Mucosa of descending colon (tissue), 3 donors: ENCODE measurements at regions not wholly inside any gene's neighbourhood (a gene's known extent, or its start where the extent isn't known, plus 50 kb on each side); places are given as distances from the start of the nearest gene placed in this dataset.

Source experiments
- ATAC-seq: fragments of 200-7000 bp; cut with Tn5 transposase; one replicate; pipeline ENCODE4 v1.9.1; 2020; ENCODE audit warnings: mild to moderate bottlenecking, moderate library complexity
- DNase-seq, 3 donors: peaks; one replicate each; pipeline ENCODE4 v3.0.0-alpha.2; 2020
- H3K36me3 ChIP-seq: fragments of 200-600 bp; one replicate; pipeline ENCODE4 v1.8.0; 2021; ENCODE audit warnings: low read depth, mild to moderate bottlenecking
- H3K4me1 ChIP-seq: fragments of 200-600 bp; one replicate; pipeline ENCODE4 v1.8.0; 2021; ENCODE audit warnings: low read depth, mild to moderate bottlenecking
- H3K4me3 ChIP-seq: fragments of 200-600 bp; one replicate; pipeline ENCODE4 v1.8.0; 2021; ENCODE audit warnings: mild to moderate bottlenecking
- H3K9me3 ChIP-seq: fragments of 200-600 bp; one replicate; pipeline ENCODE4 v1.8.0; 2021; ENCODE audit warnings: mild to moderate bottlenecking
- CTCF ChIP-seq: fragments of 200-600 bp; IDR thresholded peaks from one replicate; pipeline ENCODE4 v1.8.0; 2022; ENCODE audit warnings: antibody characterized with exemption, mild to moderate bottlenecking
- intact Hi-C, 2 donors: fragments of 100-400 bp; cut with DNase I in 1 of 2; cut with micrococcal nuclease in 1 of 2; formaldehyde crosslinking; loops; one replicate each; pipeline versions ENCODE4 v1.11.0 to v1.11.1; 2022; cut with DNase I, micrococcal nuclease
- donor health status: DM: no; HTN: no; CAD: no; lungs with moderate emphysema.
- donor health status: DM: no; HTN: no; CAD: no.
- donor health status: DM: no; HTN: yes; CAD: no.

- H3K4me1 ChIP-seq = no peaks in the 10 kb centered on the region
- intact Hi-C loops = no loop called here
- H3K36me3 ChIP-seq = no peaks in the 10 kb centered on the region
- DNase-seq (no peak), ATAC-seq (no peak)
- no peaks in the 10 kb centered on the region for H3K9me3 ChIP-seq
- no peak overlapping the region for H3K4me3 ChIP-seq
- TF ChIP-seq CTCF = no peak
These were observed 842.8 kb downstream of the VRK1 start for GRCh38 chr14:97640031-97640430.

GRCh38 chr14:97641827-97642226 is 844.6 kb downstream of the VRK1 start:
- intact Hi-C loops = no loop called here
- TF ChIP-seq CTCF = no peak
- DNase-seq = no peak
- Histone ChIP-seq H3K4me3 (no peak overlapping the region), H3K9me3 (no peaks in the 10 kb centered on the region), H3K36me3 (no peaks in the 10 kb centered on the region), H3K4me1 (no peaks in the 10 kb centered on the region)
- ATAC-seq = no peak

GRCh38 chr14:97642631-97643030 is 845.4 kb downstream of the VRK1 start:
- no peak for TF ChIP-seq CTCF
- DNase-seq (no peak), ATAC-seq (no peak)
- intact Hi-C loops = no loop called here
- Histone ChIP-seq H3K9me3 (no peaks in the 10 kb centered on the region), H3K4me1 (no peaks in the 10 kb centered on the region), H3K4me3 (no peak overlapping the region), H3K36me3 (no peaks in the 10 kb centered on the region)

GRCh38 chr14:97644365-97644764 is 847.2 kb downstream of the VRK1 start:
- H3K9me3 ChIP-seq = no peaks in the 10 kb centered on the region
- DNase-seq (no peak), ATAC-seq (no peak)
- H3K36me3 ChIP-seq = no peaks in the 10 kb centered on the region
- no peak for TF ChIP-seq CTCF
- no peaks in the 10 kb centered on the region for H3K4me1 ChIP-seq
- intact Hi-C loops = no loop called here
- no peak overlapping the region for H3K4me3 ChIP-seq

- intact Hi-C loops = no loop called here
- ATAC-seq = no peak
- no peaks in the 10 kb centered on the region for H3K36me3 ChIP-seq
- no peaks in the 10 kb centered on the region for H3K4me1 ChIP-seq
- no peak for TF ChIP-seq CTCF
- no peak overlapping the region for H3K4me3 ChIP-seq
- no peak for DNase-seq
- H3K9me3 ChIP-seq = no peaks in the 10 kb centered on the region
These were observed 852.6 kb downstream of the VRK1 start for GRCh38 chr14:97649752-97650151.

GRCh38 chr14:97655169-97655948 is 858.2 kb downstream of the VRK1 start:
- ATAC-seq = no peak
- intact Hi-C loops = no loop called here
- H3K9me3 ChIP-seq = no peaks in the 10 kb centered on the region
- no peak overlapping the region for H3K4me3 ChIP-seq
- no peak for DNase-seq
- H3K36me3 ChIP-seq = no peaks in the 10 kb centered on the region
- no peak for TF ChIP-seq CTCF
- H3K4me1 ChIP-seq = no peaks in the 10 kb centered on the region
